ENCODE measurements at regions not wholly inside any gene's neighbourhood (a gene's known extent, or its start where the extent isn't known, plus 50 kb on each side); places are given as distances from the start of the nearest gene placed in this dataset.

GRCh38 chr4:160848901-160849760 lies 1314.7 kb downstream of the FSTL5 start:
- no peaks in the 10 kb centered on the region for H3K9me3 ChIP-seq (ENCODE audit: low read depth, low read length, poor library complexity, severe bottlenecking)
- H3K4me1 ChIP-seq (ENCODE audit: insufficient read depth, low read length, poor library complexity, severe bottlenecking) = peaks cover 4% of the 10 kb centered on the region
- no peaks in the 10 kb centered on the region for H3K27me3 ChIP-seq (replicated peaks; ENCODE audit: insufficient read depth, low read depth, low read length, poor library complexity)
- ChIA-PET POLR2A (ENCODE audit: low non-redundant PET) (no interaction called here), CTCF (no interaction called here)
- H3K36me3 ChIP-seq (ENCODE audit: insufficient read depth, low read length, poor library complexity, severe bottlenecking) = no peaks in the 10 kb centered on the region
- no TSS peak for BruUV-seq (replicated peaks)
- TF ChIP-seq EZH2 (IDR thresholded peaks at IDR 0.05; ENCODE audit: borderline replicate concordance, low read depth, low read length, poor library complexity, severe bottlenecking) (no peak), CTCF (conservative IDR thresholded peaks at IDR 0.05; ENCODE audit: low read depth, low read length) (no peak)
- H3K4me3 ChIP-seq (ENCODE audit: low read depth, low read length, poor library complexity, severe bottlenecking) = no peak overlapping the region
- intact Hi-C loops (cut with micrococcal nuclease; ENCODE audit: unreplicated experiment) = no loop called here
- peak overlapping the region; percentile 32 for H3K27ac ChIP-seq (ENCODE audit: low read depth, low read length, poor library complexity, severe bottlenecking)
- peak; percentile 19 for DNase-seq (ENCODE audit: low spot score)

- TF ChIP-seq CTCF (conservative IDR thresholded peaks at IDR 0.05; ENCODE audit: low read depth, low read length) (no peak), EZH2 (IDR thresholded peaks at IDR 0.05; ENCODE audit: borderline replicate concordance, low read depth, low read length, poor library complexity, severe bottlenecking) (no peak)
- CTCF ChIA-PET = no interaction called here
- Histone ChIP-seq H3K9me3 (ENCODE audit: low read depth, low read length, poor library complexity, severe bottlenecking) (no peaks in the 10 kb centered on the region), H3K27ac (ENCODE audit: low read depth, low read length, poor library complexity, severe bottlenecking) (no peak overlapping the region), H3K27me3 (replicated peaks; ENCODE audit: insufficient read depth, low read depth, low read length, poor library complexity) (no peaks in the 10 kb centered on the region), H3K36me3 (ENCODE audit: insufficient read depth, low read length, poor library complexity, severe bottlenecking) (no peaks in the 10 kb centered on the region), H3K4me3 (ENCODE audit: low read depth, low read length, poor library complexity, severe bottlenecking) (no peak overlapping the region), H3K4me1 (ENCODE audit: insufficient read depth, low read length, poor library complexity, severe bottlenecking) (no peaks in the 10 kb centered on the region)
- DNase-seq (ENCODE audit: low spot score) = peak; percentile 10
- POLR2A ChIA-PET (ENCODE audit: low non-redundant PET) = no interaction called here
- no TSS peak for BruUV-seq (replicated peaks)
- intact Hi-C loops (cut with micrococcal nuclease; ENCODE audit: unreplicated experiment) = no loop called here
Observed at GRCh38 chr4:160864253-160864652, 1299.5 kb downstream of the FSTL5 start.

- Histone ChIP-seq H3K4me1 (ENCODE audit: insufficient read depth, low read length, poor library complexity, severe bottlenecking) (no peaks in the 10 kb centered on the region), H3K4me3 (ENCODE audit: low read depth, low read length, poor library complexity, severe bottlenecking) (no peak overlapping the region), H3K36me3 (ENCODE audit: insufficient read depth, low read length, poor library complexity, severe bottlenecking) (no peaks in the 10 kb centered on the region), H3K9me3 (ENCODE audit: low read depth, low read length, poor library complexity, severe bottlenecking) (no peaks in the 10 kb centered on the region), H3K27ac (ENCODE audit: low read depth, low read length, poor library complexity, severe bottlenecking) (no peak overlapping the region), H3K27me3 (replicated peaks; ENCODE audit: insufficient read depth, low read depth, low read length, poor library complexity) (no peaks in the 10 kb centered on the region)
- intact Hi-C loops (cut with micrococcal nuclease; ENCODE audit: unreplicated experiment) = no loop called here
- DNase-seq (ENCODE audit: low spot score) = no peak
- ChIA-PET POLR2A (ENCODE audit: low non-redundant PET) (no interaction called here), CTCF (no interaction called here)
- no peak for TF ChIP-seq EZH2 (IDR thresholded peaks at IDR 0.05; ENCODE audit: borderline replicate concordance, low read depth, low read length, poor library complexity, severe bottlenecking)
- TF ChIP-seq CTCF (conservative IDR thresholded peaks at IDR 0.05; ENCODE audit: low read depth, low read length) = no peak
- no TSS peak for BruUV-seq (replicated peaks)
Observed at GRCh38 chr4:160869899-160870298, 1293.9 kb downstream of the FSTL5 start.

All from A673 (cell line).